ENCODE measurements at regions not wholly inside any gene's neighbourhood (a gene's known extent, or its start where the extent isn't known, plus 50 kb on each side); places are given as distances from the start of the nearest gene placed in this dataset.

DNA sequence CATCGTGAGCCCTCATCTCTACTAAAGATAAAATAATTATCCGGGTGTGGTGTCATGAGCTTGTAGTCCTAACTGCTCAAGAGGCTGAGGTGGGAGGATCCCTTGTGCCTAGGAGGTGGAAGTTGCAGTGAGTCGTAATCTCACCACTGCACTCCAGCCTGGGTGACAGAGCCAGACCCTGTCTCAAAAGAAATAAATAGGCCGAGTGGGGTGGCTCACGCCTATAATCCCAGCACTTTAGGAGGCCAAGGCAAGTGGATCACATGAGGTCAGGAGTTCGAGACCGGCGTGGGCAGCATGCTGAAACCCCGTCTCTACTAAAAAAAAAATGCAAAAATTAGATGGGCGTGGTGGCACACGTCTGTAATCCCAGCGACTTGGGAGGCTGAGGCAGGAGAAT is 70.9 kb downstream of the RESF1 start:
- no peak for TF ChIP-seq POLR2A (IDR thresholded peaks at IDR 0.05)
- TF ChIP-seq, protein P1, sequence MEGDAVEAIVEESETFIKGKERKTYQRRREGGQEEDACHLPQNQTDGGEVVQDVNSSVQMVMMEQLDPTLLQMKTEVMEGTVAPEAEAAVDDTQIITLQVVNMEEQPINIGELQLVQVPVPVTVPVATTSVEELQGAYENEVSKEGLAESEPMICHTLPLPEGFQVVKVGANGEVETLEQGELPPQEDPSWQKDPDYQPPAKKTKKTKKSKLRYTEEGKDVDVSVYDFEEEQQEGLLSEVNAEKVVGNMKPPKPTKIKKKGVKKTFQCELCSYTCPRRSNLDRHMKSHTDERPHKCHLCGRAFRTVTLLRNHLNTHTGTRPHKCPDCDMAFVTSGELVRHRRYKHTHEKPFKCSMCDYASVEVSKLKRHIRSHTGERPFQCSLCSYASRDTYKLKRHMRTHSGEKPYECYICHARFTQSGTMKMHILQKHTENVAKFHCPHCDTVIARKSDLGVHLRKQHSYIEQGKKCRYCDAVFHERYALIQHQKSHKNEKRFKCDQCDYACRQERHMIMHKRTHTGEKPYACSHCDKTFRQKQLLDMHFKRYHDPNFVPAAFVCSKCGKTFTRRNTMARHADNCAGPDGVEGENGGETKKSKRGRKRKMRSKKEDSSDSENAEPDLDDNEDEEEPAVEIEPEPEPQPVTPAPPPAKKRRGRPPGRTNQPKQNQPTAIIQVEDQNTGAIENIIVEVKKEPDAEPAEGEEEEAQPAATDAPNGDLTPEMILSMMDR (IDR thresholded peaks at IDR 0.05) = no peak
